NCI-H2081 (cell line): ENCODE measurements at regions not wholly inside any gene's neighbourhood (a gene's known extent, or its start where the extent isn't known, plus 50 kb on each side); places are given as distances from the start of the nearest gene placed in this dataset.
"Not testable (repeated sequence)": the region's sequence is repeated elsewhere in the genome, so short reads cannot be mapped to it uniquely, and the experiment has no call there.

Source experiments
- DNase-seq, 2 experiments: peaks; one replicate each; lab custom pipeline; 2025; lab: John Stamatoyannopoulos, UW

DNA sequence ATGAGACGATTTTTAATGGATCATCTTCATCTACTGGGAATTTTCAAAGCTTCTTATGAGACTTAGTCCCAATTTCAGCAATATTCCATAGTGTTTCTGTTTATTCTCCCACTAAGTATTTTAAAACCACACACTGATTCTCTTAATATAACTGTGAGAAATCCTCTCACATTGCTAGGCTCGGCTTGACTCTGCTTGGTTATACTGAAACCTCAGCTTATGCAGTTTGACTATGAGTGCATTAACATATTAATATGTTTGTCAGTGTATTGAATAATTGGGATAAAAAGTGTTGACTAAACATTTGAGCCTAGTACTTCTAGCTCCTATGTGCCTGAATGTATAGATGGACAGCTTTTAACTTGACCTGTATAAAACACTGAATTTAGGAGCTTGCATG, 298.5 kb upstream of the IZUMO3 start:
- DNase-seq, result no peak

DNA sequence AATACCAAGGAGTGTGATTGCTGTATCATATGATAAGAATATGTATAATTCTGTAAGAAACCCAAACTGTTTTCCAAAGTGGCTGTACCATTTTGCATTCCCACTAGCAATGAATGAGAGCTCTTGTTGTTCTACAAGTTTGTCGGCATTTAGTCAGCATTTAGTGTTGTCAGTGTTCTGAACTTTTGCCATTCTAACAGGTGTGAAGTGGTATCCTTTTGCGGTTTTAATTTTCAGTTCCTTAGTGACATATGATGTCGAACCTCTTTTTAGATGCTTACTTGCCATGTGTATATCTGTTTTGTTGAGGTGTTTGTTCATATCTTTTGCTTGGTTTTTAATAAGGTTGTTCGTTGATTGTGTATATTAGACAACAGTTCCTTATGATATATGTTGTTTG, 296.3 kb upstream of the IZUMO3 start:
- DNase-seq, result no peak

DNA sequence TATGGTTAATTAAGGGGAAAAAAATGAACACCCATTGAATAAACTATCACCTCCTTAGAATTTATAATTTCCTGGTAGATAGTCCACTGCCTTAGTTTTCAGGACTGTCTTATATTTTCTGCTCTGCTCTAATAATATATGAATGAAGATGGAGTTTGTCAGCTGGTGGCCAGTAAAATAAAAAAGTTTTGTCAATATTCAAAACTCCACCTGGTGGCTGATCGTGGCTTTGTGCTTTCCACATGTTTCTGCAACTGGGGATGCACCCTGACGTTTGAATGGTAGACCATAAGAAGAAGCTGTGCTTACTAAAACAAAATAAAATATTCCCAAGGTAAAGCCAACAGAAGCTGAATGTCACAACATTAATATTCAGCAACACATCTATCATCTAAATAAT, 286.6 kb upstream of the IZUMO3 start:
- DNase-seq, result no peak

DNA sequence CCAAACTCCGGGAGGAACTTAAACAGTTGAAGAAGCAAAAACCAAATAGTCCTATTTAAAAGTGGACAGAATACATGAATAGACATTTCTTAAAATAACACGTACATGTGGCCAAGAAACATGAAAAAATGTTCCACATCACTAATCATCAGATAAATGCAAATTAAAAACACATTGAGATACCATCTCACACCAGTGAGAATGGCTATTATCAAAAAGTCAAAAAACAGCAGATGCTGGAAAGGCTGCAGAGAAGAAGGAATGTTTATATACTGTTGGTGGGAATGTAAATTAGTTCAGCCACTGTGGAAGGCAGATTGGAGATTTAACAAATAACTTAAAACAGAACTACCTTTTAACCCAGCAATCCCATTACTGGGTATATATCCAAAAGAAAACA, 283.0 kb upstream of the IZUMO3 start:
- DNase-seq, result no peak

DNA sequence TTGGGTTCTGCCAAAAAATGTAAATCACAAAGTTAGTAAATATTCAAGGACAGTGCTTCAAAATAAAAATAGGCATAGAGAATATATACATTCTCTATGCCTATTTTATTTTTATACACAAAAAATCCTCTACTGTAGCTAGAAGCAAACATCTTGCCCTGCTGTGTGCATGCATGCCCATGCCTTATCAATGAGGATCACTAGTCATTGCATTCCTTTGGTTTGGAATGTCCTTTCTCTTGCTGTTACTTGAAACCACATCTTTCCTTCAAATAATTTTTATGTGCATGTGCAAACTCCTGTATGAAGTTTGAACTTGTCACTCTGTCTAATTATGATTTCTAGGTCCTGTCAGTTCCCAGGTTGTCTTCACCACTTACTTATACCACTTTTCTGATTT, 278.9 kb upstream of the IZUMO3 start:
- DNase-seq, result no peak

DNA sequence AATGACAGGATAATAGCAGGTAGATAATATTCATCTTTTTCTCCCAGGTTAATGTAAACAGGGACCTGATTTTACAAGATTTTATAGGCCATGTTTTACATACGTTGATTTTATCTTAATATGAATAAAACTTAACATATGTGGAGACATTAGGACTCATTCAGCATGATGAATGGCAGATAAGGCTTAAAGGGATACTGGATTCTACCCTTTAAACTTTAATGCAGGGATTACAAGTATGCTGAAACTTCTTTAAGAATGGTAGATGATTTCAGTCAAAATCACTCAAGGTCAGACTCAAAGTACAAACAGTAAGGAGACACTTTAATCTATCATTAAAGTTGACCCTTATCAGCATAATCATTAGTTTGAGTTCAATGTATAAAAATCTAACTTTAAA, 274.5 kb upstream of the IZUMO3 start:
- DNase-seq, result no peak

DNA sequence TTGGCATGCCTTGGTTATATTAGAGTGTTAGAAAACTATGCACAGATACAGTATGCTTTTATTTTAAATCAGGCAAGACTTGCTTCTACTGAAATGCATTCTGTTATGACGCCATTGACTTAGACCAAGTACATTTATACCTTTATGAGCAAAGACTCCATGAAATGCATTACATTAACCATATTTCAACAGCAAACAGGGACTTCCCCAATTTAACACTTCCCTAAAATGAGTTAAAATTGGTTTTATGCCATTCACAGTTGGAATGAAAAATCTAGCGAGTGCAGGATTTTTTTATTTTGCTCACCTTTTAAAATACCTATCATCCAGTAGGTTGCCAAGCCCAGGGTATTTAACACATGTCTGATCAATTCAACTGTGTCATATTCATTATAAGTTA, 272.1 kb upstream of the IZUMO3 start:
- no peak for DNase-seq

DNA sequence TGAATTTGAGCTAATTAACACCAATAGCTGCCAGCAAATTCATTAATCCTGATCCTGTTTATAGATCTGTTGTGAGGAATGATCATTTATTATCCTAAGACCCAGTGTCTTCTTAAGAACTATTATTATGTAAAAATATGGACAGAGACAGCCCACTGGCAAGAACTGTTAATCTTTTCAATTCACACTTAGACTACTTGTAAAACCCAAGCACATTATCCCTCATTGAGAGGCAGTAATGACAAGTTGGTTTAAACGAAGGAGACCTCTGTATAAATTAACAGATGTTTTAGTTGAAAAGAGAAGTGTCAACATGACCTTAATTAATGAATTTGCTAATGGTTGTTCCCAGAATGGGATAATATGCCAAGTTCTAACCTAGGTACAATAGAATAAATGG, 270.3 kb upstream of the IZUMO3 start:
- DNase-seq, result no peak

DNA sequence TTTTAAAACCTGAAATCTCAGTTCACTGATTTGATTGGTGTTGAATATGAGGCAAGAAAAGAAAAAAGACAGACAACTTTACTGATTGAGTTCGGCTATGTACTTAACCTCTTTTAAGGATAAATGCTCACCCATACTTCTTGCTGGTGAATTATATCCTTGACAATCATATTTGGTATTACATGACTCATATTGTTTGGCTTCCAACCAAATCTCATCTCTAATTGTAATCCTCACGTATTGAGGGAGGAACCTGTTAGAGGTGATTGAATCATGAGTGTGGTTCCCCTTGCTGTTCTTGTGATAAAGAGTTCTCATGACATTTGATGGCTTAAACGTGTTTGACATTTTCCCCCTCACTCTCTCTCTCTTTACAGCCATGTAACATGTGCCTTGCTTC, 255.6 kb upstream of the IZUMO3 start:
- DNase-seq, result no peak

DNA sequence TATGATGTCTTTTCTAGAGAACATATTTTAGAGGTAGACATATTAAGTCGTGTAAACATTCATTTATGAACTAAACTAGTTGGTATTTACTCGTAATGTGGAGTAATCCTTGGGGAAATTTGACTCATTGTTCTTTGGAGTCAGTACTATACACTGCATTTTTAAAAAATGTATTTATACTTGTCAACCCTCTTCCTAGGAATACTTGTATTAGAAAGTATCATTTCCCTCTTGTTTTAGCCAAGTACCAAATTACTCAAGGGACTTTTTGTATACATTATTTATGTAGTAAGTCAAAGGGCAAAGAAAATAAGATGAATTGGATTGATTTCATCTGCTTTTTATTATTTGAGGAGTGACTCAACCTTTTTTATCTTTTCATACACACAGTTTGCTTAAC, 248.1 kb upstream of the IZUMO3 start:
- no peak for DNase-seq

DNA sequence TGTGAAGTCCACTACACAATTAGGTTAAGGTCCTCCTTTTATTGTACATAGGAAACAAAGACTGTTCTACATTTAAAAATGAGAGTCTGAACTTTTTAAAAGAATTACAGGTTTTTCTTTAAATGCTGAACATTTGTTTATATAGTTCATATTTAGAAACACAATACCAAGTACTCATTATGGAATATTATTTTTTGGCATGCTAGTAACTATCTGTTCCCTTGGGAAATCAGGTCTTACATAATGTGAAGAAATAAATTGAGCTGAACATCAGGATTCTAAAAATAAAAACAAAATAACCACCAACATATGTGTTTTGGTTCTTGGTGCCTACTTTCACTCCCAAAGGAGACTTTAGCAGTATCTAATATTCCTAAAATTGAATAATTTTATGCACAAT, 230.5 kb upstream of the IZUMO3 start:
- no peak for DNase-seq

DNA sequence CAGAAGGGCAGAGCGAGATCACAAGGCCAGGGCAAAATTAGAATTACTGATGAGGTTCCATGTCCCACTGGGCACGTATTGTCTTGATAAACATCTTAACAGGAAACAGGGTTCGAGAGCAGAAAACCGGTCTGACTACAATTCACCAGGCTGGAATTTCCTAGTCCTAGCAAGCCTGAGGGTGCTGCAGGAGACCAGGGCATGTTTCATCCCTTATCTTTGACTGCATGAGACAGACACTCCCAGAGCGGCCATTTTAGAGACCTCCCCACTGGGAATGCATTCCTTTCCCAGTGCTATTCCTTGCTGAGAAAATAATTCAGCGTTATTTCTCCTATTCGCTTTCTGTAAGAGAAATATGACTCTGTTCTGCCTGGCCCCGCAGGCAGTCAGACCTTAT, 228.5 kb upstream of the IZUMO3 start:
- not testable (repeated sequence) for DNase-seq

DNA sequence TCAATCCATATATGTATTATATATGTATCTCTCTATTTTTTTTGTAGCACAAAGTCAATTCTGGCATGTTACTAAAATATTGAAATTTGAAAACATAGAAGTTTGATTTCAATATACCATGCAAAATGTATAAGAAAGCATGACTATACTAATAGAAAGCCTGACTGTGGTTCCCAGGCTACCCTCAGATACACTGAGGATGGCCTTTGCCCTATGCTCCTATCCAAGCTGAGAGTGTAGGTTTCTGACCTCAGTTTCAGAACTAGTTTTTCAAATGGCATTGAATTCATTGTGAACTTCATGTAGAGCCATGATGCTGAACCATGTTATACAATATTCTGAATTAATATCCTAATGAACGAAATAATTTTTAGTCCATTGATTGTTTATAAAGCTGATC, 220.4 kb upstream of the IZUMO3 start:
- no peak for DNase-seq

DNA sequence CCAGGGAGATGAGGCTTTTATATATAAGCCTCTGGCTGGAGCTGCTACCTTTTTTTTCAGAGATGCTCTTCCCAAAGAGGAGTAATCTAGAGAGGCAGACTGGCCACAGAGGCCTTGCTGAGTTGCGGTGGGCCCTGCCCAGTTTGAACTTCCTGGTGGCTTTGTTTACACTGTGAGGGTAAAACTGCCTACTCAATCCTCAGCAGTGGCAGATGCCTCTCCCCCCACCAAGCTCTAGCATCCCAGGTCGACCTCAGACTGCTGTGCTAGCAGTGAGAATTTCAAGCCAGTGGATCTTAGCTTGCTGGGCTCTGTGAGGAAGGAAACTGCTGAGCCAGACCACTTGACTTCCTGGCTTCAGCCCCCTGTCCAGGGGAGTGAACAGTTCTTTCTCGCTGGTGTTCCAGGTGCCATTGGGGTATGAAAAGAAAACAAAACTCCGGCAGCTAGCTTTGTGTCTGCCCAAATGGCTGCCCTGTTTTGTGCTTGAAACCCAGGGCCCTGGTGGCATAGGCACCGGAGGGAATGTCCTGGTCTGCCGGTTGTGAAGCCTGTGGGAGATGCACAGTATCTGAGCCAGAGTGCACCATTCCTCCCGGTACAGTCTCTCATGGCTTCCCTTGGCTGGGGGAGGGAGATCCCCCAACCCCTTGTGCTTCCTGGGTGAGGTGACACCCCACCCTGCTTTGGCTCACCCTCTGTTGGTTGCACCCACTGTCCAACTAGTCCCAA, 219.5 kb upstream of the IZUMO3 start:
- DNase-seq, result no peak

DNA sequence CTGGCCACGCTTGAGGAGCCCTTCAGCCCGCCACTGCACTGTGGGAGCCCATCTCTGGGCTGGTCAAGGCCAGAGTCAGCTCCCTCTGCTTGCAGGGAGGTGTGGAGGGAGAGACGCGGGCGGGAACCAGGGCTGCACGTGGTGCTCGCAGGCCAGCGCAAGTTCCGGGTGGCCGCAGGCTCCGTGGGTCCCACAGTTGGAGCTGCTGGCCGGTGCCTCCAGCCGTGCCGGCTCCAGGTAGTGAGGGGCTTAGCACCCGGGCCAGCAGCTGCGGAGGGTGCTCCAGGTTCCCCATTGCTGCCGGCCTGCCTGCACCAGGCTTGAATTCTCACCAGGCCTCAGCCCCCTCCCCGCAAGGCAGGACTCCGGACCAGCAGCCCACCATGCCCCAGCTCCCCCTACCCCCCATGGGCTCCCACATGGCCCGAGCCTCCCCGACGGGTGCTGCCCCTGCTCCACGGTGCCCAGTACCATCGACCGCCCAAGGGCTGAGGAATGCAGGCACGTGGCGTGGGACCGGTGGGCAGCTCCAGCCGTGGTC, 192.8 kb upstream of the IZUMO3 start:
- no peak for DNase-seq

DNA sequence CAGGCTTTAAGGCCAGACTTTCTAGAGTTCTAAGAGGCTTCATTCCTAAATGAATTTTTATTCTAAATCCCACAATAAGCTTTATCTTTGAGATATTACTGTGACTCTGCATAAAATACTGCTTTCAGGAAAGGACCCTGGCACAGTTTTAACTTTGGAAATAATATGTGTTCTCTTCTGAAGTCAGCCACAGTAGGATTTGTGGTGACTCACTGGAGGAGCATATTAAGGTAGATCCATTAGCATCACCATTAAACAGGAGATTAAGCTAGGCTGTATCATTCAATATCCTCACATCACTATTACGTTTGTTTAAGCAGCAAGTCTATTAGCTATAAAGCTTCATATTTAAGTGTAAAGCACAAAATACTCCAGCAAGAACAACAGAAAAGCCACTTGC, 186.1 kb upstream of the IZUMO3 start:
- no peak for DNase-seq

DNA sequence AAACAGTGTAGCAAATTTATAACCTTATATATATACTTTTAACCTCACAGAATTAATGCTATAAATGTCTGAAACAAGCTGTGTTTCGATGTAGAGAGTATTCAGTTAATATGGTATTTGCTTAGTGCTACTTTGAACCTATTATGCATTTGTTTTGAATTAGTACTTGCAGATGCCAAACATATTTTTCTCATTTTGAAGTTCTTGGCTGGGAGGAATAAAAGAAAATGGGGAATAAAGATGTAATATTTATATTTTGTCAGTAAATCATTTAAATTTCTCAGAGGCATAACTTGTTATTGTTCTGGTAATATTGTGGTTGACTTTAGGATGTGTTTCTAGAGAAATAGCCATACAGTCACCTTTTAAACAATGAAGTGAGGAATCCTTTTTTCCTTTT, 175.9 kb upstream of the IZUMO3 start:
- DNase-seq, result no peak

DNA sequence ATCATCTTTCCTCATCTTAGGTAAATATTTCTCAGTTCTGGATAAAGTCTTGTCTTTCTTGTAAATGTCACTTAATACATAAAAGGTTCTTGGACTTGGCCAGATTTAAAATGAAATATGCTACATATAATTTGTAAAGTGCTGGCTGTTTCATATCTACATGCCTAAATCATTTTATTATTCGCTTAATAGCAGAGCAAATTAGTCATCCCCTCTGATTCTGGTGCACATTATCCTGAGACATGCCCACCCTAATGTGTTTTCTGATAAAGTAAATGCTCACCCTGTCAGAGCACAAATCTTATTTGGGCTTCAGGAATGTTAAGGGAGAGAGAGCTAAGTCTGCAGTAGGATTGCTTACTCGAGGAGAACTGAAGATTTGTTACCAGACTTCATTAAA, 166.5 kb upstream of the IZUMO3 start:
- DNase-seq, result no peak

DNA sequence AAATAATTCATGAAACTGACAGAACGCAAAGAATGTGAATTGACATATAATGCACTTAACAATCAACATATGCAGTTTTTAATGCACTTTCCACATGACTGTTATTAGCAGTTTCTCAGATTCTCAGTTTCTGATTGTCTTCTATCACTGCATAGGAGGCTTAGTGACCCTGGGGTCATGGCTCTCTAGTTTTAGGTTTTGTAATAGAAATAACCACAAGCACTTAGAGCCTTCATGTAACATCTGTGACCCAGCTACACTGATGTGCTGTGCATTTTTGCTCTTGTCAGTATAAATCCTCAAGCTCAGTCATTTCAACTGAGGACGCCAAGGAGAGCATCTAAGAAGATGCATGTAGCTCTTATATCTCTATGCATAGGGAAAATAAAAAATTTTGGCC, 163.1 kb upstream of the IZUMO3 start:
- no peak for DNase-seq

DNA sequence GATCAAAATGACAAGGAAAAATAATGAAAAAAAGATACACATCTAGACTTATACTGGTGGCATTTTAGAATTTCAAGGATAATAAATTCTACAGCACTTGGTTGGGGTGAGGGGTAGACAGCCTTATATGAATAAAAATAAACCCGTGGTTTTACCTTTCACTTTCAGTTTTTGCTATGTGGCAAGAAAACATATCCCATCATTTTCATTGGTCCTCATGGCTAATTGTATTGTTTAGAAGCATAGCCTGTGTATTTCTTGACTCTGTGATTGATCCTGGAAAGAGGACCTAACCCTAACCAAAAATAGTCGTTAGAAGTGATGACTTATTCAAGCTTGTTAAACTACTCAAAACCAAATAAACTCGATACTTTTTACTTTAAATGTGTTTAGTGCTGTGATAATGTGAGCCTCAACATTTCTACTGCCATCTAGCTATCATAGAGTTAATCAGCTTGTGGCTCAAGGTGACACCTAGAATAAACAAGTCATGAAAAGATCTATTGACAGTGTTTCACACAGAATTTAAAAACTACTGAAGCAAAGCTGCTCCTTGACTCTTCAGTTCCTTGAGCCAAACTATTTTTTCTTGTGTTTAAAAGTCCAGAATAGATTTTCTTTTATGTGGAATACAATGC, 153.3 kb upstream of the IZUMO3 start:
- DNase-seq, result no peak

DNA sequence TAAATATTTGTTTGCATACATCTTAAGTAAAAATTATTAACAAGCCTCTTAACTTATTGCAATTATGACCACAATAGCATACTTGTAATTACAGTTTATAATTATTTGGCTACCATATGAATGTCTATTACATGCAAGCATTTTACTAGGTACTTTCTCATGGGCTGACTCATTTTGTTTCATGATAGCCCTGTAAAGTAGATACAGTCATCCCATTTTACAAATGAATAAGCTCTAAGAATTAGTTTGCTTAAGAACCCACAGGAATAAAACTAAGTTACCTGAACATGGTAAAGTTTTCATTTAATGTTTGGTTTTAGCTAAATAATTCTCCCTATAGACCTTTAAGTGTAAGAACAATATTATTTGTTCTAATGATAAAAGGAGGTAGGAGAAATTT, 126.6 kb upstream of the IZUMO3 start:
- DNase-seq, result no peak

DNA sequence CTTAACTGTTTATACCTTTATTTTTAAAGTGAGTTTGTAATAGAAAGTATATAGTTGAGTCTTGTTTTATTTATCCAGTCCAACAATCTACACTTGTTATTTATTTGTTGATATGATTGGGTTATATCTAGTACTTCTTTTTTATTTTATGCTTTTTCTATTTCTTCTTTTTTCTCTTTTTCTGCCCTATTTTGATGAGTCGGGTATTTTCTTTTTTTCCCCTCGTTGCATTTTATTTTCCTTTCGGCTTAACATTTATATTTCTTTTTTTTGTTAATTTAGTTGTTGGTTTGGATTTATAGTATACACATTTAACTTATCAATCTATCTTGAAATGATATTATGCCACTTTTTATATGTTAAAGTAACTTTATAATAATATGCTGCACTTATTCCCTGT, 111.7 kb upstream of the IZUMO3 start:
- no peak for DNase-seq

DNA sequence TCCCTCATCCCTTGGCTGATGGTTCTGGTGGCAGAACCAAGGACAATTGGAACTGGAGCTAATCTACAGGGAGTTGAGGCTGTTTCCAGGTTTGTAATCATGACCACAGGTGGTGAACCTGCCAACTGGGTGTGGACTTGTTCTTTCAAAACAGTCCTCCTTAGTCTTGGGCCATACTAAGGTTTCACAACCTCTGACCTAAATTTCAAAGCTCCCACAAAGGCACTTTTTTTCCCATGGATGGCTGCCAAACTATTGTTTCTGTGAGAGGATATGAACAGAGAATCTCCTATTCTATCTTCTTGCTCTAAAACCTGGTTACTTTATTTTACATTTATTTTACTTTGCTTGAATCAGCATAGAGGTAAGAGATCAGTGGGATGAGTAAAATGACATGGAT, 106.5 kb upstream of the IZUMO3 start:
- no peak for DNase-seq

DNA sequence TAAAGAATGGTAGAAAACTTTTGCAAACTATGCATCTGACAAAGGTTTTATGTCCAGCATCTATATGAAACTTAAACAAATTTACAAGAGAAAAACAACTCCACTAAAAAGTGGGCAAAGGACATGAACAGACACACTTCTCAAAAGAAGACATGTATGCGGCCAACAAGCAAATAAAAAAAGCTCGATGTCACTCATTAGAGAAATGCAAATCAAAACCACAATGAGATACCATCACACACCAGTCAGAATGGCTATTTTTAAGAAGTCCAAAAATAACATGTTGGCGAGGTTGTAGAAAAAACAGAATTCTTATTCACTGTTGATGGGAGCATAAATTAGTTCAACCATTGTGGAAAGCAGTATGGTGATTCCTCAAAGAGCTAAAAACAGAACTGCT, 83.1 kb upstream of the IZUMO3 start:
- not testable (repeated sequence) for DNase-seq
